OCI-LY7 (cell line): ENCODE measurements at regions not wholly inside any gene's neighbourhood (a gene's known extent, or its start where the extent isn't known, plus 50 kb on each side); places are given as distances from the start of the nearest gene placed in this dataset.

ENCODE experiments used
- EZH2phosphoT487 ChIP-seq: fragments of 200-600 bp; sonication (generic); IDR thresholded peaks from 2 replicates; pipeline ENCODE4 v1.6.1; 2018; ENCODE audit warnings: low read depth, borderline replicate concordance, mild to moderate bottlenecking, mixed run types, antibody characterized with exemption, low read length, moderate library complexity, mixed read lengths
- TF ChIP-seq, protein P1 (sequence below): fragments of 200-600 bp; sonication (generic); conservative IDR thresholded peaks from 2 replicates; pipeline ENCODE4 v1.5.1; 2014; ENCODE audit warnings: mild to moderate bottlenecking, antibody characterized with exemption, low read length, moderate library complexity, mixed read lengths

DNA sequence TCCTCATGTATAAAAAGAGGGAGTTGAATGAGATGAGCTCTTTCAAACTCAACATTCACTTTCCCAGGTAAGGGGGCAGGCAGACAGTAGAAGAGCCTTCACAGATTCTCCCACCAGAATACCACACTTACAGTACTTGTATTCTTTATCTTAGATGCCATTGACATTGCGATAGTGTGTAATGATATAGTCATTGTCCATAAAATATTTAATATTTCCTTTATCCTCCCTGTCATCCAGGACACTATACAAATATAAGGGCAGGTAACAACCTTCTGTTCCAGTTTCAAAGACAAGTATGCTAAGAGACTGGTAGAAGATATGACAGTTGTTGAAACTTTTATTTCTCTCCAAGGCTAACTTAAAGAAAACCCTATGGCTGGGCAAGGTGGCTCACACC lies 56.5 kb upstream of the MTF2 start:
- TF ChIP-seq, protein P1, sequence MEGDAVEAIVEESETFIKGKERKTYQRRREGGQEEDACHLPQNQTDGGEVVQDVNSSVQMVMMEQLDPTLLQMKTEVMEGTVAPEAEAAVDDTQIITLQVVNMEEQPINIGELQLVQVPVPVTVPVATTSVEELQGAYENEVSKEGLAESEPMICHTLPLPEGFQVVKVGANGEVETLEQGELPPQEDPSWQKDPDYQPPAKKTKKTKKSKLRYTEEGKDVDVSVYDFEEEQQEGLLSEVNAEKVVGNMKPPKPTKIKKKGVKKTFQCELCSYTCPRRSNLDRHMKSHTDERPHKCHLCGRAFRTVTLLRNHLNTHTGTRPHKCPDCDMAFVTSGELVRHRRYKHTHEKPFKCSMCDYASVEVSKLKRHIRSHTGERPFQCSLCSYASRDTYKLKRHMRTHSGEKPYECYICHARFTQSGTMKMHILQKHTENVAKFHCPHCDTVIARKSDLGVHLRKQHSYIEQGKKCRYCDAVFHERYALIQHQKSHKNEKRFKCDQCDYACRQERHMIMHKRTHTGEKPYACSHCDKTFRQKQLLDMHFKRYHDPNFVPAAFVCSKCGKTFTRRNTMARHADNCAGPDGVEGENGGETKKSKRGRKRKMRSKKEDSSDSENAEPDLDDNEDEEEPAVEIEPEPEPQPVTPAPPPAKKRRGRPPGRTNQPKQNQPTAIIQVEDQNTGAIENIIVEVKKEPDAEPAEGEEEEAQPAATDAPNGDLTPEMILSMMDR: no peak
- TF ChIP-seq EZH2phosphoT487: no peak
